H1 (cell line): ENCODE measurements at regions not wholly inside any gene's neighbourhood (a gene's known extent, or its start where the extent isn't known, plus 50 kb on each side); places are given as distances from the start of the nearest gene placed in this dataset.

ENCODE experiments used
- ASH2L ChIP-seq: fragments of 200-600, 300-600 bp; sonication (generic); IDR thresholded peaks from one replicate; pipeline ENCODE4 v1.7.1; 2017; ENCODE audit warnings: low read length
- ATF2 ChIP-seq: IDR thresholded peaks from 2 replicates; pipeline ENCODE4 v1.6.1; 2012; ENCODE audit warnings: low read length, inconsistent platforms
- CTCF ChIP-seq, 3 experiments: IDR thresholded peaks; 1 replicate in 2 of 3; 2 replicates in 1 of 3; pipeline versions ENCODE4 v1.5.1 to v1.6.1; 2011; ENCODE audit warnings: low read length in 3 of 3, mild to moderate bottlenecking in 3 of 3, inconsistent platforms in 2 of 3, low read depth in 1 of 3, moderate library complexity in 1 of 3; ENCODE audit not compliant: insufficient read depth in 1 of 3; ENCODE audit errors: control extremely low read depth in 1 of 3
- EP300 ChIP-seq, 2 experiments: IDR thresholded peaks; 1 replicate in 1 of 2; 2 replicates in 1 of 2; pipeline ENCODE4 v1.6.1; 2011 to 2012; ENCODE audit warnings: low read depth in 2 of 2, low read length in 2 of 2, mild to moderate bottlenecking in 2 of 2, borderline replicate concordance in 1 of 2, inconsistent platforms in 1 of 2, moderate library complexity in 1 of 2
- POLR2A ChIP-seq, 2 experiments: IDR thresholded peaks; 1 replicate in 1 of 2; 2 replicates in 1 of 2; pipeline ENCODE4 v1.6.1; 2011; ENCODE audit warnings: low read depth in 2 of 2, low read length in 2 of 2, mild to moderate bottlenecking in 2 of 2; ENCODE audit errors: control extremely low read depth in 1 of 2
- RAD21 ChIP-seq, 2 experiments: IDR thresholded peaks in 1 of 2; conservative IDR thresholded peaks in 1 of 2; 2 replicates each; pipeline ENCODE4 v1.6.1; 2011; ENCODE audit warnings: low read depth in 2 of 2, low read length in 2 of 2, improper control_type of control experiment in 1 of 2, inconsistent platforms in 1 of 2, mild to moderate bottlenecking in 1 of 2, moderate library complexity in 1 of 2
- SUZ12 ChIP-seq: fragments of 200-600 bp; sonication (generic); IDR thresholded peaks from 2 replicates; pipeline ENCODE4 v1.6.1; 2012; ENCODE audit warnings: mild to moderate bottlenecking, inconsistent platforms, low read length, moderate library complexity, mixed read lengths
- YY1 ChIP-seq: IDR thresholded peaks from 2 replicates; pipeline ENCODE4 v1.6.1; 2011; ENCODE audit warnings: low read depth, mild to moderate bottlenecking, low read length

GRCh38 chr12:38386205-38386985 lies 69.8 kb downstream of the ALG10B start:
- TF ChIP-seq POLR2A (IDR thresholded peaks at IDR 0.05; ENCODE audit: control extremely low read depth in 1 of 2, low read depth in 2 of 2, low read length in 2 of 2): no peak
- no peak for TF ChIP-seq CTCF (IDR thresholded peaks at IDR 0.05; ENCODE audit: control extremely low read depth in 1 of 3, insufficient read depth in 1 of 3, low read depth in 1 of 3, low read length in 3 of 3)
- no peak for TF ChIP-seq SUZ12
- TF ChIP-seq ATF2: no peak
- no peak for TF ChIP-seq YY1
- no peak for TF ChIP-seq EP300 (IDR thresholded peaks at IDR 0.05; ENCODE audit: borderline replicate concordance in 1 of 2, low read depth in 2 of 2, low read length in 2 of 2)
- TF ChIP-seq ASH2L: no peak
- TF ChIP-seq RAD21 (IDR thresholded peaks at IDR 0.05 in 1 of 2, conservative IDR thresholded peaks at IDR 0.05 in 1 of 2; ENCODE audit: low read depth in 2 of 2, low read length in 2 of 2): no peak
